ENCODE measurements at regions not wholly inside any gene's neighbourhood (a gene's known extent, or its start where the extent isn't known, plus 50 kb on each side); places are given as distances from the start of the nearest gene placed in this dataset.

DNA sequence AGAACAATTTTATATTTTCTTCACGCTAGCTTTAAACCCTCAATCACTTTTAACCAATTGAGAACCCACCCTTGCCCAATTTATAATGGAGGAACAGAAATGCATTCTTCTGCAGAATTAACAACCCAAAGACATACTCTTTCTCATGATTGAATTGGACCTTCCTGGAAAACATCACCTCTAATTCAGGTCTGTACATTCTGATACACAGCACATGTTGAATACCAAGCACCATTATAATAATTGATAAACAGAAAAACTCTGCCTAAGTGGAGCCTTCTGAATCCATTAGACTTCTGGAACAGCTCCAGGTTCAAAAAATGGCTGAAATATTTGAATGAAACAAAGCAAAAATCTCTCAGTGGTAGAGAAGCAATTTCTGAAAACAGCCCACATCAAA is 105.4 kb downstream of the FAM76B start:
- Histone ChIP-seq H3K4me1 (ENCODE audit: control insufficient read depth in 1 of 2, insufficient read depth in 1 of 2, low read depth in 1 of 2, low read length in 1 of 2) (no peaks in the 10 kb centered on the region), H3K36me3 (no peaks in the 10 kb centered on the region)

DNA sequence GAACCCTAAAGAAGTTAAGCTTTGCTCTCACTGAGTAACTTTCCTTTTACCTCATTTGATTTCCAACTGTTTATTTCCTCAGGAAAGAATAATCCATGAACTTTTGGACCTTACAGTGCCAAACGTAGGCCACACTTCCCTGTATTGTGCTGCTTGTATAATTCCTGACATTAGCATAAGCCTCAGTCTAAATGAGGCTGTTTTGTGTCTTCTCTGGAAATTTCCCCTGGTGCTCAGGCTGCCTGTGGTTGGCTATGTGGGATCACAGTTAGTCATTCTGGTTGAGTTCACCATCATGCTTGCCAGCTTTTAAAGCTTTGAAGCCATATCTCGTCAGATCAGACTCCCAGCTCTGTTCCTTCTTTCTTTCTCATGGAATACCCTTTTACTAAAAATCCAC is 107.0 kb downstream of the FAM76B start:
- H3K36me3 ChIP-seq = no peaks in the 10 kb centered on the region
- no peak overlapping the region for H3K4me3 ChIP-seq (ENCODE audit: low read depth in 1 of 2, low read length in 1 of 2)
- H3K4me1 ChIP-seq (ENCODE audit: control insufficient read depth in 1 of 2, insufficient read depth in 1 of 2, low read depth in 1 of 2, low read length in 1 of 2) = no peaks in the 10 kb centered on the region

More for the DNA sequence above, 105.4 kb downstream of the FAM76B start:
- Histone ChIP-seq H3K27ac (no peak overlapping the region), H3K4me3 (ENCODE audit: low read depth in 1 of 2, low read length in 1 of 2) (no peak overlapping the region), H3K27me3 (no peaks in the 10 kb centered on the region), H3K9me3 (no peaks in the 10 kb centered on the region)
- TF ChIP-seq, protein P1, sequence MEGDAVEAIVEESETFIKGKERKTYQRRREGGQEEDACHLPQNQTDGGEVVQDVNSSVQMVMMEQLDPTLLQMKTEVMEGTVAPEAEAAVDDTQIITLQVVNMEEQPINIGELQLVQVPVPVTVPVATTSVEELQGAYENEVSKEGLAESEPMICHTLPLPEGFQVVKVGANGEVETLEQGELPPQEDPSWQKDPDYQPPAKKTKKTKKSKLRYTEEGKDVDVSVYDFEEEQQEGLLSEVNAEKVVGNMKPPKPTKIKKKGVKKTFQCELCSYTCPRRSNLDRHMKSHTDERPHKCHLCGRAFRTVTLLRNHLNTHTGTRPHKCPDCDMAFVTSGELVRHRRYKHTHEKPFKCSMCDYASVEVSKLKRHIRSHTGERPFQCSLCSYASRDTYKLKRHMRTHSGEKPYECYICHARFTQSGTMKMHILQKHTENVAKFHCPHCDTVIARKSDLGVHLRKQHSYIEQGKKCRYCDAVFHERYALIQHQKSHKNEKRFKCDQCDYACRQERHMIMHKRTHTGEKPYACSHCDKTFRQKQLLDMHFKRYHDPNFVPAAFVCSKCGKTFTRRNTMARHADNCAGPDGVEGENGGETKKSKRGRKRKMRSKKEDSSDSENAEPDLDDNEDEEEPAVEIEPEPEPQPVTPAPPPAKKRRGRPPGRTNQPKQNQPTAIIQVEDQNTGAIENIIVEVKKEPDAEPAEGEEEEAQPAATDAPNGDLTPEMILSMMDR (IDR thresholded peaks at IDR 0.05) = no peak

DNA sequence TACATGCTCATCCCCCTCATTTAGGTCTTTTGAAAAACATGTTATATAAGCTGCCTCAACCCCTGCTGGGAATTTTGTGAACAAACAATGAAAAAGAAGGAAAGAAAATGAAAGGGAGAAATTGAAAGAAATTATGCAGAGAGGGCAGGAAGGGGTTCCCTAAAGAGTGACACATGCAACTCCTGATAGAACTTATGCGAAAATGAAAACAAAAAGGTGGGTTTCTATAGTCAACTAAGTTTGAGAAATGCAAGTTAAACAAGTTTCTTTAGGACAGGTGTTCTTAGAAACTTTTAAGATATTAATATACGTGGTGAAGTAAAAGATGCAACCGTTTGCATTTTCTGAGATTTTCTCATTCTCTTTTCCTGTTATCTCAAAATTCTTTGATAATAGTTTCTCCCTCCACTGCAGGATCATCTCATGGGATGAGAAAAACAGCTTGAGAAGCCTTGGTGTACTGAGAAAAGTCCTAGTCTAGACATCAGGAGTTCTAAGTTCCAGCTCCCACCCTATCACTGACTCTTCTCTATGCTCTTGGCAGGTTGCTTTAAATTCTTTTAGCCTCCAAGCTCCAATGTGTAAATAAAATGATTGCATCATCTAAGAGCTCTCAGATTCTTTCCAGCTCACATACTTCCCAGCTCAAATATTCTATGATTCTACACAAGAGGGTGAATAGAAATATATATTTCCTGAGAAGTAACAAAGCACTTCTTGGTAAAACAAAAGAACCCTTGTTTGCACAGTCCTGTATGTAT is 109.2 kb downstream of the FAM76B start:
- H3K27ac ChIP-seq = no peak overlapping the region

More for the DNA sequence above, 107.0 kb downstream of the FAM76B start:
- TF ChIP-seq, protein P1 (IDR thresholded peaks at IDR 0.05) = no peak
- Histone ChIP-seq H3K27ac (no peak overlapping the region), H3K9me3 (no peaks in the 10 kb centered on the region), H3K27me3 (no peaks in the 10 kb centered on the region)

DNA sequence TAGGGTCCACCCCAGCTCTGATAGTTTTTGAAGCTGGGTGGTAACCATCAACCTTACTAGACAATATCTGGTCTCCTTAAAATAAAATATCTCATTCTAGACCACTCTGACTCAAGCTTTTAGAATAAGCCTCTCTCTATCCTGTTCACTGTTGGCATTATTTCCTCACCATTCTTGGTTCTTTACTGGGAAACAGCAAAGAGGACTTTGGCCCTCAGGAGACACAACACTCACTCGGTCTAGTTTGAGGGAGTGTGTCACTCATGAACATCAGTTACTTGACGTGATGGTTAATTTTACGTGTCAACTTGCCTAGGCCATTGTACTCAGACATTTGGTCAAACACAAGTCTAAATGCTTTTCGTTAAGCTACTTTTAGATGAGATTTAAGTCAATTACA is 110.6 kb downstream of the FAM76B start:
- Histone ChIP-seq H3K4me1 (ENCODE audit: control insufficient read depth in 1 of 2, insufficient read depth in 1 of 2, low read depth in 1 of 2, low read length in 1 of 2) (no peaks in the 10 kb centered on the region), H3K27ac (no peak overlapping the region), H3K36me3 (no peaks in the 10 kb centered on the region), H3K9me3 (no peaks in the 10 kb centered on the region), H3K27me3 (no peaks in the 10 kb centered on the region), H3K4me3 (ENCODE audit: low read depth in 1 of 2, low read length in 1 of 2) (no peak overlapping the region)
- TF ChIP-seq, protein P1 (IDR thresholded peaks at IDR 0.05) = no peak

More for the DNA sequence above, 109.2 kb downstream of the FAM76B start:
- Histone ChIP-seq H3K4me1 (ENCODE audit: control insufficient read depth in 1 of 2, insufficient read depth in 1 of 2, low read depth in 1 of 2, low read length in 1 of 2) (no peaks in the 10 kb centered on the region), H3K27me3 (no peaks in the 10 kb centered on the region), H3K9me3 (no peaks in the 10 kb centered on the region), H3K36me3 (no peaks in the 10 kb centered on the region), H3K4me3 (ENCODE audit: low read depth in 1 of 2, low read length in 1 of 2) (no peak overlapping the region)
- TF ChIP-seq, protein P1 (IDR thresholded peaks at IDR 0.05) = no peak

DNA sequence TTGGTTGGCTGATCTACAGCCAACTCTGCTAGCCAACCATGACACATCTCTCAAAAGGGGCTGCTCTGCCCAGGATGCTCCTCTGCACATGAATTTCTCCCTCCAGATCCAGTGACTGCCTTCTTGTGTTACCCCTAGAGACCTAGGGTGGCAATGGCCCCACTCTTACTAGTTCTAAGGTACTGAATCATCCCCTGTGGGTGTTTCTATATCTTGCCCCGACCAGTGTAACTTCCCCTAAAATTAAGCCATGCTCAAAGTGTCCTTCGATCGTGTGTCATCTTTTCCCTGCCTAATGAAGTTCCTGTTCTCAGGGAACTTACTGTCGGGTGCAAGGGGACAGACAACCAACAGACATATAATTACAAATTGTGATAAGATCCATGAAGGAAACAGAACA is 113.3 kb downstream of the FAM76B start:
- no peak overlapping the region for H3K4me3 ChIP-seq (ENCODE audit: low read depth in 1 of 2, low read length in 1 of 2)
- H3K27me3 ChIP-seq = no peaks in the 10 kb centered on the region
- no peaks in the 10 kb centered on the region for H3K9me3 ChIP-seq
- no peaks in the 10 kb centered on the region for H3K36me3 ChIP-seq
- H3K27ac ChIP-seq = no peak overlapping the region
- TF ChIP-seq, protein P1 (IDR thresholded peaks at IDR 0.05) = no peak
- H3K4me1 ChIP-seq (ENCODE audit: control insufficient read depth in 1 of 2, insufficient read depth in 1 of 2, low read depth in 1 of 2, low read length in 1 of 2) = no peaks in the 10 kb centered on the region
